ENCODE measurements at regions not wholly inside any gene's neighbourhood (a gene's known extent, or its start where the extent isn't known, plus 50 kb on each side); places are given as distances from the start of the nearest gene placed in this dataset.

- no peak for TF ChIP-seq CTCF (conservative IDR thresholded peaks at IDR 0.05)
- TF ChIP-seq ZFX (IDR thresholded peaks at IDR 0.05): no peak
Observed at GRCh38 chr2:241931976-241932898, 62.7 kb downstream of the RTP5 start.
